ENCODE measurements at regions not wholly inside any gene's neighbourhood (a gene's known extent, or its start where the extent isn't known, plus 50 kb on each side); places are given as distances from the start of the nearest gene placed in this dataset.

DNA sequence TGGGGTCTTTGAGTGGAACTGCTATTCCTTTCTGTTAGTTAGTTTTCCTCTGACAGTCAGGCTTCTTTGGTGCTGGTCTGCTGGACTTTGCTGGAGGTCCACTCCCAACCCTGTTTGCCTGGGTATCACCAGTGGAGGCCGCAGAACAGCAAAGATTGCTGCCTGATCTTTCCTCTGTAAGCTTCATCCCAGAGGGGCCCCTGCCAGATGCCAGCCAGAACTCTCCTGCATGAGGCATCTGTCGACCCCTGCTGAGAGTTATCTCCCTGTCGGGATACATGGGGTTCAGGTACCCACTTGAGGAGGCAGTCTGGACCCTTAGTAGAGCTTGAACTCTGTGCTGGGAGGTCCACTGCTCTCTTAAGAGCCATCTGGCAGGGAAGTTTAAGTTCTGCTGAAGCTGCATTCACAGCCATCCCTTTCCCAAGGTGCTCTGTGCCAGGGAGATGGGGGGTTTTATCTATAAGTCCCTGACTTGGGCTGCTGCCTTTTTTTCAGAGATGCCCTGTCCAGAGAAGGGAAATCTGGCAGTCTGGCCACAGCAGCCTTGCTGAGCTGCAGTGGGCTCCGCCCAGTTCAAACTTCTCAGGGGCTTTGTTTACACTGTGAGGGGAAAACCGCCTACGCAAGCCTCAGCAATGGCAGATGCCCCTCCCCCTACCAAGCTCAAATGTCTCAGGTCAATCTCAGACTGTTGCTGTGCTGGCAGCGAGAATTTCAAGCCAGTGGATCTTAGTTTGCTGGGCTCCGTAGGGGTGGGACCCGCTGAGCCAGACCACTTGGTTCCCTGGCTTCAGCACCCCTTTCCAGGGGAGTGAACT is 89.7 kb upstream of the CDK6 start (continued):
- no peak for TF ChIP-seq BACH1 (IDR thresholded peaks at IDR 0.05; ENCODE audit: low read length)
- TF ChIP-seq CHD2 (IDR thresholded peaks at IDR 0.05; ENCODE audit: low read length): 0 out of 2 replicates have a peak, but pooled peaks have one; percentile 37
- TF ChIP-seq EGR1 (IDR thresholded peaks at IDR 0.05; ENCODE audit: borderline replicate concordance, low read depth, low read length): peak; percentile 92
- TF ChIP-seq CHD1 (IDR thresholded peaks at IDR 0.05; ENCODE audit: low read depth, low read length): no peak
- TF ChIP-seq POLR2A (IDR thresholded peaks at IDR 0.05; ENCODE audit: control extremely low read depth in 1 of 2, low read depth in 2 of 2, low read length in 2 of 2): 0 out of 3 replicates have a peak, but pooled peaks of 1 of the 2 experiments have one; percentile 29
- no peak for TF ChIP-seq HDAC2 (IDR thresholded peaks at IDR 0.05; ENCODE audit: borderline replicate concordance in 1 of 2, low read depth in 2 of 2, low read length in 2 of 2)
- no peak for TF ChIP-seq GABPA (IDR thresholded peaks at IDR 0.05; ENCODE audit: borderline replicate concordance, insufficient read depth, low read length)
- no peak for TF ChIP-seq HDAC6 (IDR thresholded peaks at IDR 0.05; ENCODE audit: low read depth, low read length)
- TF ChIP-seq SP4 (IDR thresholded peaks at IDR 0.05; ENCODE audit: low read length): no peak
- TF ChIP-seq PHF8 (conservative IDR thresholded peaks at IDR 0.05; ENCODE audit: low read depth, low read length): no peak
- TF ChIP-seq JUN (IDR thresholded peaks at IDR 0.05; ENCODE audit: low read depth, low read length): no peak
- TF ChIP-seq EP300 (IDR thresholded peaks at IDR 0.05; ENCODE audit: borderline replicate concordance in 1 of 2, low read depth in 2 of 2, low read length in 2 of 2): no peak
- no peak for TF ChIP-seq JUND (IDR thresholded peaks at IDR 0.05; ENCODE audit: low read length)
- TF ChIP-seq RBBP5 (IDR thresholded peaks at IDR 0.05; ENCODE audit: borderline replicate concordance, low read depth, low read length): peak; percentile 92; the same call in 1 of the 2 replicates
- TF ChIP-seq, protein P1, sequence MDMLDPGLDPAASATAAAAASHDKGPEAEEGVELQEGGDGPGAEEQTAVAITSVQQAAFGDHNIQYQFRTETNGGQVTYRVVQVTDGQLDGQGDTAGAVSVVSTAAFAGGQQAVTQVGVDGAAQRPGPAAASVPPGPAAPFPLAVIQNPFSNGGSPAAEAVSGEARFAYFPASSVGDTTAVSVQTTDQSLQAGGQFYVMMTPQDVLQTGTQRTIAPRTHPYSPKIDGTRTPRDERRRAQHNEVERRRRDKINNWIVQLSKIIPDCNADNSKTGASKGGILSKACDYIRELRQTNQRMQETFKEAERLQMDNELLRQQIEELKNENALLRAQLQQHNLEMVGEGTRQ (IDR thresholded peaks at IDR 0.05; ENCODE audit: low read length): no peak
- no peak for TF ChIP-seq RAD21 (IDR thresholded peaks at IDR 0.05 in 1 of 2, conservative IDR thresholded peaks at IDR 0.05 in 1 of 2; ENCODE audit: low read depth in 2 of 2, low read length in 2 of 2)
- no peak for TF ChIP-seq TEAD4 (IDR thresholded peaks at IDR 0.05; ENCODE audit: low read depth, low read length)
- TF ChIP-seq SRF (IDR thresholded peaks at IDR 0.05; ENCODE audit: low read depth, low read length): no peak
